GM19193 (cell line): ENCODE measurements at regions not wholly inside any gene's neighbourhood (a gene's known extent, or its start where the extent isn't known, plus 50 kb on each side); places are given as distances from the start of the nearest gene placed in this dataset.

ENCODE experiments used
- POLR2A ChIP-seq: IDR thresholded peaks from 4 replicates; pipeline ENCODE4 v1.6.1; 2011; ENCODE audit not compliant: insufficient read depth, insufficient read length; ENCODE audit errors: extremely low read depth

- TF ChIP-seq POLR2A: no peak
Measured at GRCh38 chr14:22282417-22282816, 306.6 kb downstream of the DAD1 start.

DNA sequence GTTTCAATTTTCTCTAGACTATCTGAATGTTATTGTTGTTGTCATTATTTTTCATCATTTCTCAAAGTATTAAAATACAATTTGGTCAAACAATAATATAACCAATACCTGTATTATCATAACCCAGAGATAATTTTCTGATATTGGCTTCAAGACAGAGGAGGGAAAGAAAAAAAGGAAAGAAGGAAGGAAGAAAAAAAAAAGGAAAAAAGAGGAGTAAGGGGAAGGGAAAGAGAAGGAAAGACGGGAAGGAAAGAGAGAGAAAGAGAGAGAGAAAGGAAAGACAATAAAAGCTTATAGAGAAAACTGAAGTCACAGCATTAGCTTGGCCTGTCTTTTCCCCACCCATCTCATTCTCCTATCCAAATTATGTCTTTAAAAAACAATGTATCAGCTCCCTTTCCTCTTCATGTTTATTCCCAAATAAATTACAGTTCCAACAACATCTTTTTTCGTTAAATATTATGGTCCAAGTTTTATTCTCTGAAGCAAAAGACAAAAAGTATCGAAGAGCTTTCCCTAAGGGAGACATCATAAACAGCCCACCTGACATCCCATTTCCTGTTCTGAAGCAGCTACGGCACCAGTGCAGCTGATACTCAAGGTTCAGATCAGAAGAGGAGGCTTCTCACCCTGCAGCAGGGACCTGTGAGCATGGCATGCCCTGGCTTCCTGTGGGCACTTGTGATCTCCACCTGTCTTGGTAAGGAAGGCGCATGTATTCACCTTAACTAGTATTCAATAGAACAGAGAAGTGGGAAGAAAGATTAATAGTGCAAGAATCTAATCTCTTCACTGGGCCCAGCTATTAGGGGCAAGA lies 308.3 kb downstream of the DAD1 start:
- no peak for TF ChIP-seq POLR2A

- no peak for TF ChIP-seq POLR2A
Measured at GRCh38 chr14:22276913-22277816, 311.9 kb downstream of the DAD1 start.

- TF ChIP-seq POLR2A: no peak
Measured at GRCh38 chr14:22271838-22272799, 316.9 kb downstream of the DAD1 start.

GRCh38 chr14:22268875-22269274 lies 320.1 kb downstream of the DAD1 start:
- no peak for TF ChIP-seq POLR2A

GRCh38 chr14:22266683-22267082 lies 322.3 kb downstream of the DAD1 start:
- TF ChIP-seq POLR2A: no peak

DNA sequence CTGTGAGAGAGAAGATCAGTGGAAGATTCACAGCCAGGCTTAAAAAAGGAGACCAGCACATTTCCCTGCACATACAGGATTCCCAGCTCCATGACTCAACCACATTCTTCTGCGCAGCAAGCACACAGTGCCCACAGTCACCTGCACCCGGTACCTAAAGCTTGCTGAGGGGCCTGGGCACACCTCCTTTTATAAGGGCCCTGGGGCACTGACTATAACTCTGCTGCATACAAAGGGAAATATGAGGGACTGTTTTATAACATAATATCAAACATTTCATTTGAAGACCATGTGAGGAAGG lies 322.9 kb downstream of the DAD1 start:
- no peak for TF ChIP-seq POLR2A

GRCh38 chr14:22265319-22266141 lies 323.5 kb downstream of the DAD1 start:
- no peak for TF ChIP-seq POLR2A

GRCh38 chr14:22264759-22265158 lies 324.3 kb downstream of the DAD1 start:
- no peak for TF ChIP-seq POLR2A

DNA sequence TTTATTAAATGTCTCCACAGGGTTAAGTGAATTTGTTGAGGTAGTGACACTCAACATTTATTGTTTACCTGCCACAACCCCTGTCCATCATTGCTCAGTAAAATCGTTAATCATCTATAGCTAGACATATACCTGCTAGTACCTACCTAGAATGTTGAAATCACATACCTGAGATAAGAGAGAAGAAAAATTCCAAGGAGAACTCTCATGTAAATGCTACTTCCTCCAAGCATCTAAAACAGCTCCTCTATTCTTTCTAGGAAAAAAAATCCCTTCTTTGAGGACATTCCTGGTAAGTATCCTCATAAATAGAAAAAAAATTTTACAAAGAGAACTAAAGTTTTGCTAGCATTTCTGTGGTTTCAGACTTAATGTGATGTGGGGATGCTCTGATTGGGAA lies 325.1 kb downstream of the DAD1 start:
- no peak for TF ChIP-seq POLR2A

DNA sequence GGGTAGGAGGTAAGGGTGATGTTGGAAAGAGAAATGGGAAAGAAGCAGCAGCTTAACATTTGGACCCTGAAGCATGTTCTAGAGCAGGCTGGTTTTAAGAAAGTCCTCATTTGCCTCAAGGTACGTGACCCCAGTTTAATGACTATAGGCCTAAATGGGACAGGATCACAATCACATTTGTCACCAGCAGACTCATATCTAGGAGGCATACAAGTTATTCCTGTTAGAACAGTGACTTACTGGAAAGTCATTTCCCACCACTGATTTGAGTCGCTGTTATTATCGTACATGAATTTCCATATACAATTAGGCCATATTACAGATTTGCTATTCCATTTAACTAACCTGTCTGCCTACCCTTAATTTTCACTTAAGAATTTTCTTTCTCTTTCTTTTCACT lies 326.1 kb downstream of the DAD1 start:
- no peak for TF ChIP-seq POLR2A

GRCh38 chr14:22255017-22255950 lies 333.7 kb downstream of the DAD1 start:
- TF ChIP-seq POLR2A: no peak

GRCh38 chr14:22252686-22253085 lies 336.3 kb downstream of the DAD1 start:
- no peak for TF ChIP-seq POLR2A
